ENCODE measurements at regions not wholly inside any gene's neighbourhood (a gene's known extent, or its start where the extent isn't known, plus 50 kb on each side); places are given as distances from the start of the nearest gene placed in this dataset.

DNA sequence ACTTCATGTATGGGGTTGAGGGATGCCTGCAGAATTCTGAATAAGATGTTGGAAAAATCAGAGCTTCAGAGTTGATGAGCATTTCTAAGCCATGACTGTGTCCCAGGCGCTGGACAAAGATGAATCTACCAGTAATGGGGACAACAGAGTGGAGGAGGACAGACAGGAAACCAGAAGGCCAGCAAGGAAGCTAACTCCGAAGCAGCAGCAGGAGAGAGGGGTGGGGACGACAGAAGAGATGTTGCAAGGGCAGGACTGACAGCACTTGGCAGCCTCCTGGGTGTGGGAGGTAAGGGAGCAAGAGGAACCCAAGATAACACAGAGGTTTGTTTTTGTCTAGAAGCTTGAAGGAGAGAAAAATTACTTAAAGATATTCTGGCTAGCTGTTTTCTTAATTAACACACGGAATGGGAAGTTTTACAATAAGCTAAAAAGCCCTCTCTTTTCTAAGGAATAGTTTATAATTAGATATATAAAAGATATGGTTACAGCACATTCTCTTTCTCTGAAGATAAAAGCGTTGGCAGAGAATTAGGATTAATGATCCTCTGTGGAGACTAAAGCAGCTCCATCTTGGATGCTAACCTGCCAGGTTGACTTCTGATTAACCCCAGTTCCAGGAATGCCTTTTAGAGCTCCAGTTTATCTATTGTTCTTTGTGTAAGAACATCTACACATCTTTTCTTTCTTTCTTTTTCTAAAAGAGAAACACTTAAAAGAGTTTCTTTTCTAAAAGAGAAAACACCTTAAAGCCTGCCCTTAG lies 92.7 kb downstream of the TENT5C start:
- Mint-ChIP-seq H3K27me3 (ENCODE audit: low read depth) (no peaks in the 10 kb centered on the region), H3K36me3 (no peaks in the 10 kb centered on the region), H3K27ac (no peak overlapping the region), H3K4me1 (peaks cover 7% of the 10 kb centered on the region), H3K9me3 (no peaks in the 10 kb centered on the region), H3K4me3 (no peak overlapping the region)
- CTCF ChIA-PET = interaction anchor here (2.1 kb wide), 1 partner anchor 56 kb away, joined by 5 read pairs; no protein-coding TSS in a partner anchor
- DNase-seq (ENCODE audit: low spot score) = no peak
- no peak for ATAC-seq
- POLR2A ChIA-PET = no interaction called here
- TF ChIP-seq FOXJ3 (CRISPR knock-in tag; IDR thresholded peaks at IDR 0.05; ENCODE audit: borderline replicate concordance) (no peak), ZNF317 (CRISPR knock-in tag; IDR thresholded peaks at IDR 0.05; ENCODE audit: borderline replicate concordance, low read depth) (no peak), ZNF138 (CRISPR knock-in tag; conservative IDR thresholded peaks at IDR 0.05) (no peak), CREM (CRISPR knock-in tag; IDR thresholded peaks at IDR 0.05) (no peak), MXD4 (CRISPR knock-in tag; IDR thresholded peaks at IDR 0.05; ENCODE audit: borderline replicate concordance) (no peak), TEAD1 (CRISPR knock-in tag; IDR thresholded peaks at IDR 0.05) (no peak), IRF2 (CRISPR knock-in tag; IDR thresholded peaks at IDR 0.05; ENCODE audit: borderline replicate concordance, low read depth) (no peak), TEAD4 (CRISPR knock-in tag; IDR thresholded peaks at IDR 0.05) (no peak), SMAD3 (CRISPR knock-in tag; IDR thresholded peaks at IDR 0.05; ENCODE audit: borderline replicate concordance) (no peak), FOXP1 (CRISPR knock-in tag; IDR thresholded peaks at IDR 0.05; ENCODE audit: borderline replicate concordance) (no peak)
- TF ChIP-seq, protein P1, sequence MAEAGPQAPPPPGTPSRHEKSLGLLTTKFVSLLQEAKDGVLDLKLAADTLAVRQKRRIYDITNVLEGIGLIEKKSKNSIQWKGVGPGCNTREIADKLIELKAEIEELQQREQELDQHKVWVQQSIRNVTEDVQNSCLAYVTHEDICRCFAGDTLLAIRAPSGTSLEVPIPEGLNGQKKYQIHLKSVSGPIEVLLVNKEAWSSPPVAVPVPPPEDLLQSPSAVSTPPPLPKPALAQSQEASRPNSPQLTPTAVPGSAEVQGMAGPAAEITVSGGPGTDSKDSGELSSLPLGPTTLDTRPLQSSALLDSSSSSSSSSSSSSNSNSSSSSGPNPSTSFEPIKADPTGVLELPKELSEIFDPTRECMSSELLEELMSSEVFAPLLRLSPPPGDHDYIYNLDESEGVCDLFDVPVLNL (CRISPR knock-in tag; IDR thresholded peaks at IDR 0.05; ENCODE audit: borderline replicate concordance, low read depth) = no peak
- TF ChIP-seq, protein P2, sequence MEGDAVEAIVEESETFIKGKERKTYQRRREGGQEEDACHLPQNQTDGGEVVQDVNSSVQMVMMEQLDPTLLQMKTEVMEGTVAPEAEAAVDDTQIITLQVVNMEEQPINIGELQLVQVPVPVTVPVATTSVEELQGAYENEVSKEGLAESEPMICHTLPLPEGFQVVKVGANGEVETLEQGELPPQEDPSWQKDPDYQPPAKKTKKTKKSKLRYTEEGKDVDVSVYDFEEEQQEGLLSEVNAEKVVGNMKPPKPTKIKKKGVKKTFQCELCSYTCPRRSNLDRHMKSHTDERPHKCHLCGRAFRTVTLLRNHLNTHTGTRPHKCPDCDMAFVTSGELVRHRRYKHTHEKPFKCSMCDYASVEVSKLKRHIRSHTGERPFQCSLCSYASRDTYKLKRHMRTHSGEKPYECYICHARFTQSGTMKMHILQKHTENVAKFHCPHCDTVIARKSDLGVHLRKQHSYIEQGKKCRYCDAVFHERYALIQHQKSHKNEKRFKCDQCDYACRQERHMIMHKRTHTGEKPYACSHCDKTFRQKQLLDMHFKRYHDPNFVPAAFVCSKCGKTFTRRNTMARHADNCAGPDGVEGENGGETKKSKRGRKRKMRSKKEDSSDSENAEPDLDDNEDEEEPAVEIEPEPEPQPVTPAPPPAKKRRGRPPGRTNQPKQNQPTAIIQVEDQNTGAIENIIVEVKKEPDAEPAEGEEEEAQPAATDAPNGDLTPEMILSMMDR (IDR thresholded peaks at IDR 0.05) = no peak
- TF ChIP-seq, protein P3, sequence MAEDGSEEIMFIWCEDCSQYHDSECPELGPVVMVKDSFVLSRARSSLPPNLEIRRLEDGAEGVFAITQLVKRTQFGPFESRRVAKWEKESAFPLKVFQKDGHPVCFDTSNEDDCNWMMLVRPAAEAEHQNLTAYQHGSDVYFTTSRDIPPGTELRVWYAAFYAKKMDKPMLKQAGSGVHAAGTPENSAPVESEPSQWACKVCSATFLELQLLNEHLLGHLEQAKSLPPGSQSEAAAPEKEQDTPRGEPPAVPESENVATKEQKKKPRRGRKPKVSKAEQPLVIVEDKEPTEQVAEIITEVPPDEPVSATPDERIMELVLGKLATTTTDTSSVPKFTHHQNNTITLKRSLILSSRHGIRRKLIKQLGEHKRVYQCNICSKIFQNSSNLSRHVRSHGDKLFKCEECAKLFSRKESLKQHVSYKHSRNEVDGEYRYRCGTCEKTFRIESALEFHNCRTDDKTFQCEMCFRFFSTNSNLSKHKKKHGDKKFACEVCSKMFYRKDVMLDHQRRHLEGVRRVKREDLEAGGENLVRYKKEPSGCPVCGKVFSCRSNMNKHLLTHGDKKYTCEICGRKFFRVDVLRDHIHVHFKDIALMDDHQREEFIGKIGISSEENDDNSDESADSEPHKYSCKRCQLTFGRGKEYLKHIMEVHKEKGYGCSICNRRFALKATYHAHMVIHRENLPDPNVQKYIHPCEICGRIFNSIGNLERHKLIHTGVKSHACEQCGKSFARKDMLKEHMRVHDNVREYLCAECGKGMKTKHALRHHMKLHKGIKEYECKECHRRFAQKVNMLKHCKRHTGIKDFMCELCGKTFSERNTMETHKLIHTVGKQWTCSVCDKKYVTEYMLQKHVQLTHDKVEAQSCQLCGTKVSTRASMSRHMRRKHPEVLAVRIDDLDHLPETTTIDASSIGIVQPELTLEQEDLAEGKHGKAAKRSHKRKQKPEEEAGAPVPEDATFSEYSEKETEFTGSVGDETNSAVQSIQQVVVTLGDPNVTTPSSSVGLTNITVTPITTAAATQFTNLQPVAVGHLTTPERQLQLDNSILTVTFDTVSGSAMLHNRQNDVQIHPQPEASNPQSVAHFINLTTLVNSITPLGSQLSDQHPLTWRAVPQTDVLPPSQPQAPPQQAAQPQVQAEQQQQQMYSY (CRISPR knock-in tag; IDR thresholded peaks at IDR 0.05) = no peak
- TF ChIP-seq, protein P4, sequence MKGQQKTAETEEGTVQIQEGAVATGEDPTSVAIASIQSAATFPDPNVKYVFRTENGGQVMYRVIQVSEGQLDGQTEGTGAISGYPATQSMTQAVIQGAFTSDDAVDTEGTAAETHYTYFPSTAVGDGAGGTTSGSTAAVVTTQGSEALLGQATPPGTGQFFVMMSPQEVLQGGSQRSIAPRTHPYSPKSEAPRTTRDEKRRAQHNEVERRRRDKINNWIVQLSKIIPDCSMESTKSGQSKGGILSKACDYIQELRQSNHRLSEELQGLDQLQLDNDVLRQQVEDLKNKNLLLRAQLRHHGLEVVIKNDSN (CRISPR knock-in tag; IDR thresholded peaks at IDR 0.05) = no peak
- TF ChIP-seq, protein P5, sequence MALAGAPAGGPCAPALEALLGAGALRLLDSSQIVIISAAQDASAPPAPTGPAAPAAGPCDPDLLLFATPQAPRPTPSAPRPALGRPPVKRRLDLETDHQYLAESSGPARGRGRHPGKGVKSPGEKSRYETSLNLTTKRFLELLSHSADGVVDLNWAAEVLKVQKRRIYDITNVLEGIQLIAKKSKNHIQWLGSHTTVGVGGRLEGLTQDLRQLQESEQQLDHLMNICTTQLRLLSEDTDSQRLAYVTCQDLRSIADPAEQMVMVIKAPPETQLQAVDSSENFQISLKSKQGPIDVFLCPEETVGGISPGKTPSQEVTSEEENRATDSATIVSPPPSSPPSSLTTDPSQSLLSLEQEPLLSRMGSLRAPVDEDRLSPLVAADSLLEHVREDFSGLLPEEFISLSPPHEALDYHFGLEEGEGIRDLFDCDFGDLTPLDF (CRISPR knock-in tag; IDR thresholded peaks at IDR 0.05) = no peak
- TF ChIP-seq, protein P6, sequence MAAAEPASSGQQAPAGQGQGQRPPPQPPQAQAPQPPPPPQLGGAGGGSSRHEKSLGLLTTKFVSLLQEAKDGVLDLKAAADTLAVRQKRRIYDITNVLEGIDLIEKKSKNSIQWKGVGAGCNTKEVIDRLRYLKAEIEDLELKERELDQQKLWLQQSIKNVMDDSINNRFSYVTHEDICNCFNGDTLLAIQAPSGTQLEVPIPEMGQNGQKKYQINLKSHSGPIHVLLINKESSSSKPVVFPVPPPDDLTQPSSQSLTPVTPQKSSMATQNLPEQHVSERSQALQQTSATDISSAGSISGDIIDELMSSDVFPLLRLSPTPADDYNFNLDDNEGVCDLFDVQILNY (CRISPR knock-in tag; IDR thresholded peaks at IDR 0.05) = no peak
- TF ChIP-seq, protein P7, sequence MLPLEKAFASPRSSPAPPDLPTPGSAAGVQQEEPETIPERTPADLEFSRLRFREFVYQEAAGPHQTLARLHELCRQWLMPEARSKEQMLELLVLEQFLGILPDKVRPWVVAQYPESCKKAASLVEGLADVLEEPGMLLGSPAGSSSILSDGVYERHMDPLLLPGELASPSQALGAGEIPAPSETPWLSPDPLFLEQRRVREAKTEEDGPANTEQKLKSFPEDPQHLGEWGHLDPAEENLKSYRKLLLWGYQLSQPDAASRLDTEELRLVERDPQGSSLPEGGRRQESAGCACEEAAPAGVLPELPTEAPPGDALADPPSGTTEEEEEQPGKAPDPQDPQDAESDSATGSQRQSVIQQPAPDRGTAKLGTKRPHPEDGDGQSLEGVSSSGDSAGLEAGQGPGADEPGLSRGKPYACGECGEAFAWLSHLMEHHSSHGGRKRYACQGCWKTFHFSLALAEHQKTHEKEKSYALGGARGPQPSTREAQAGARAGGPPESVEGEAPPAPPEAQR (CRISPR knock-in tag; IDR thresholded peaks at IDR 0.05) = no peak
- TF ChIP-seq, protein P8, sequence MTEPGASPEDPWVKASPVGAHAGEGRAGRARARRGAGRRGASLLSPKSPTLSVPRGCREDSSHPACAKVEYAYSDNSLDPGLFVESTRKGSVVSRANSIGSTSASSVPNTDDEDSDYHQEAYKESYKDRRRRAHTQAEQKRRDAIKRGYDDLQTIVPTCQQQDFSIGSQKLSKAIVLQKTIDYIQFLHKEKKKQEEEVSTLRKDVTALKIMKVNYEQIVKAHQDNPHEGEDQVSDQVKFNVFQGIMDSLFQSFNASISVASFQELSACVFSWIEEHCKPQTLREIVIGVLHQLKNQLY (CRISPR knock-in tag; IDR thresholded peaks at IDR 0.05) = no peak
- TF ChIP-seq, protein P9, sequence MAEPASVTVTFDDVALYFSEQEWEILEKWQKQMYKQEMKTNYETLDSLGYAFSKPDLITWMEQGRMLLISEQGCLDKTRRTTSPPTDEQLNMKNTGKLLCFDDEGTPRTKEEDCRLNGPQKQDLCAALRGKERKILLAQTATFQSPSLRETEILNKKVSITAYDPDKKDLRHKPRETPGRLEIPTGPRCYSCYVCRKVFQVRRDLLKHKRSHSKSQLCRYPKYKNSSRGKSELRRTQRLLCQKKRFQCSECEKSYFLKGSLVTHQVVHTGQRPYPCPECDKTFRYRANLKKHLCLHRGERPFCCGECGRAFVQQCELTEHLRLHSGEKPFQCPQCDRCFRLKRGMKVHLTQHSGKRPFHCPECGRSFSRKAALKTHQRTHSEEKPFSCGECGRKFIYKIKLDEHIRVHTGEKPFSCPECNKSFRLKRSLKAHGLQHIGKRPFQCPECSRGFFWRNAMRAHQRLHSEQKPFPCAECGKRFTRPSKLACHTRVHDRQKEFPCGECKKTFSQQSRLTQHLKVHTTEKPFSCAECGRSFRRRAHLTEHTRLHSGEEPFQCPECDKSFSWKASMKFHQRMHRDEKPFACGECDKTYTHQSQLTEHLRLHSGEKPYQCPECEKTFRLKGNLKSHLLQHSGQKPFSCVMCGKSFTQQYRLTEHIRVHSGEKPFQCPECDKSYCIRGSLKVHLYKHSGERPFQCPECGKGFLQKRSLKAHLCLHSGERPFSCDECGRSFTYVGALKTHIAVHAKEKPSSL (CRISPR knock-in tag; conservative IDR thresholded peaks at IDR 0.05) = no peak

Measured in WTC11 (cell line).